Ishikawa (cell line): ENCODE measurements at regions not wholly inside any gene's neighbourhood (a gene's known extent, or its start where the extent isn't known, plus 50 kb on each side); places are given as distances from the start of the nearest gene placed in this dataset.
A peak's percentile ranks its signal among the peaks of the same experiment; 100 is the strongest.

Source experiments
- CEBPB ChIP-seq: IDR thresholded peaks from 2 replicates; pipeline ENCODE4 v1.6.1; 2012
- CREB1 ChIP-seq: IDR thresholded peaks from 2 replicates; pipeline ENCODE4 v1.6.1; 2012; ENCODE audit warnings: low read depth
- EGR1 ChIP-seq: IDR thresholded peaks from 2 replicates; pipeline ENCODE4 v1.6.1; 2012
- EP300 ChIP-seq: IDR thresholded peaks from 2 replicates; pipeline ENCODE4 v1.6.1; 2012; ENCODE audit warnings: borderline replicate concordance
- FOXM1 ChIP-seq: IDR thresholded peaks from 2 replicates; pipeline ENCODE4 v1.6.1; 2012; ENCODE audit warnings: low read depth, borderline replicate concordance
- NFIC ChIP-seq: IDR thresholded peaks from 2 replicates; pipeline ENCODE4 v1.6.1; 2012
- RAD21 ChIP-seq: IDR thresholded peaks from 2 replicates; pipeline ENCODE4 v1.6.1; 2012; ENCODE audit warnings: low read depth
- TAF1 ChIP-seq: IDR thresholded peaks from 2 replicates; pipeline ENCODE4 v1.6.1; 2012; ENCODE audit warnings: low read depth, mild to moderate bottlenecking
- TCF12 ChIP-seq: IDR thresholded peaks from 2 replicates; pipeline ENCODE4 v1.6.1; 2012; ENCODE audit warnings: low read depth
- TEAD4 ChIP-seq: IDR thresholded peaks from 2 replicates; pipeline ENCODE4 v1.6.1; 2012
- YY1 ChIP-seq: IDR thresholded peaks from 2 replicates; pipeline ENCODE4 v1.6.1; 2012; ENCODE audit warnings: low read depth
- ZBTB7A ChIP-seq: IDR thresholded peaks from 2 replicates; pipeline ENCODE4 v1.6.1; 2012; ENCODE audit warnings: low read depth
- TF ChIP-seq, protein P1 (sequence below): IDR thresholded peaks from 2 replicates; pipeline ENCODE4 v1.6.1; 2012
- TF ChIP-seq, protein P2 (sequence below): IDR thresholded peaks from 2 replicates; pipeline ENCODE4 v1.6.1; 2012
- TF ChIP-seq, protein P3 (sequence below): IDR thresholded peaks from 2 replicates; pipeline ENCODE4 v1.6.1; 2012; ENCODE audit warnings: low read depth, mild to moderate bottlenecking

DNA sequence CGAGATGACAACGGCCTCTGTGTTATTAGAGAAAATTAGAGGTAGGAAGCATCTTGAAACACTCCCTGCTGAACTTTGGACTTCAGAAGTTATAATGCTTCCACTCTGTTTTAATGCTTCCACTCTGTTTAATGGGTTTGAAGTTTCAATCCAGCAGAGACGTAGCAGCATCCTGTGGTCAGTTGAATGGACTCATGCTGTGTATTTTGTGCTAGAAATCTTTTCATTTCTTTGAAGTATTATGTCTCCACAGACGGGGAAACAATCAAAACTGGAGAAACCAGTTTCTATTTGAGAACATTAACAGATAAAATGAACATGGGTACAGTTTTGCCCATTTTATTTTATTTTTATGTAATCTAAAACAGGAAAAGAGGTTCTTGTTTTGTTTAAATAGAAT is 1736.2 kb downstream of the SLITRK5 start:
- TF ChIP-seq EP300 = 0 out of 2 replicates have a peak, but pooled peaks have one; percentile 51
- TF ChIP-seq, protein P1, sequence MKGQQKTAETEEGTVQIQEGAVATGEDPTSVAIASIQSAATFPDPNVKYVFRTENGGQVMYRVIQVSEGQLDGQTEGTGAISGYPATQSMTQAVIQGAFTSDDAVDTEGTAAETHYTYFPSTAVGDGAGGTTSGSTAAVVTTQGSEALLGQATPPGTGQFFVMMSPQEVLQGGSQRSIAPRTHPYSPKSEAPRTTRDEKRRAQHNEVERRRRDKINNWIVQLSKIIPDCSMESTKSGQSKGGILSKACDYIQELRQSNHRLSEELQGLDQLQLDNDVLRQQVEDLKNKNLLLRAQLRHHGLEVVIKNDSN = no peak
- TF ChIP-seq TEAD4 = 0 out of 2 replicates have a peak, but pooled peaks have one; percentile 23
- peak; percentile 17; the same call in 1 of the 2 replicates for TF ChIP-seq RAD21
- TF ChIP-seq, protein P2, sequence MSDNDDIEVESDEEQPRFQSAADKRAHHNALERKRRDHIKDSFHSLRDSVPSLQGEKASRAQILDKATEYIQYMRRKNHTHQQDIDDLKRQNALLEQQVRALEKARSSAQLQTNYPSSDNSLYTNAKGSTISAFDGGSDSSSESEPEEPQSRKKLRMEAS = no peak
- peak; percentile 49; the same call in 1 of the 2 replicates for TF ChIP-seq TCF12
- TF ChIP-seq FOXM1 = 0 out of 2 replicates have a peak, but pooled peaks have one; percentile 32

DNA sequence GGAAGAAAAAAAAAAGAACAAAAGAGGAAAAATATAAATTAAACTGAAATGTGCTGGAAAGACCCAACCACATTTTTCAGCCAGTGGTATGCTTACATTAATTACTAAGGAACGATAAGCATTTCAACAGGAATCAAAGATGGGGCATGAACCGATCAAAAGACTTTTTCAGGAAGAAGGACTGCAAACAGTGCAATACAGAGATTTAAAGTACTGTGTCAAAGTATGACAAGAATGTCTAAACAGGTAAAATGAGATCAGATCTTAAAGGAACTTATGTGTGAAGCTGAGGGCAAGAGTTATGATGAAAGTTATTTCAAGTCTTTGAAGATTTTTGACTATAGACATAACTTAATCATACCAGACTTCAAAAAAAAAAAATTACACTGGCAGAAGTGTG is 1761.8 kb downstream of the SLITRK5 start:
- TF ChIP-seq NFIC (no peak), YY1 (no peak), ZBTB7A (no peak), TAF1 (no peak), EGR1 (no peak), CREB1 (no peak), RAD21 (no peak), TEAD4 (no peak), EP300 (no peak), CEBPB (no peak), TCF12 (no peak), FOXM1 (no peak)
- TF ChIP-seq, protein P1 = no peak
- TF ChIP-seq, protein P2 = no peak
- TF ChIP-seq, protein P3, sequence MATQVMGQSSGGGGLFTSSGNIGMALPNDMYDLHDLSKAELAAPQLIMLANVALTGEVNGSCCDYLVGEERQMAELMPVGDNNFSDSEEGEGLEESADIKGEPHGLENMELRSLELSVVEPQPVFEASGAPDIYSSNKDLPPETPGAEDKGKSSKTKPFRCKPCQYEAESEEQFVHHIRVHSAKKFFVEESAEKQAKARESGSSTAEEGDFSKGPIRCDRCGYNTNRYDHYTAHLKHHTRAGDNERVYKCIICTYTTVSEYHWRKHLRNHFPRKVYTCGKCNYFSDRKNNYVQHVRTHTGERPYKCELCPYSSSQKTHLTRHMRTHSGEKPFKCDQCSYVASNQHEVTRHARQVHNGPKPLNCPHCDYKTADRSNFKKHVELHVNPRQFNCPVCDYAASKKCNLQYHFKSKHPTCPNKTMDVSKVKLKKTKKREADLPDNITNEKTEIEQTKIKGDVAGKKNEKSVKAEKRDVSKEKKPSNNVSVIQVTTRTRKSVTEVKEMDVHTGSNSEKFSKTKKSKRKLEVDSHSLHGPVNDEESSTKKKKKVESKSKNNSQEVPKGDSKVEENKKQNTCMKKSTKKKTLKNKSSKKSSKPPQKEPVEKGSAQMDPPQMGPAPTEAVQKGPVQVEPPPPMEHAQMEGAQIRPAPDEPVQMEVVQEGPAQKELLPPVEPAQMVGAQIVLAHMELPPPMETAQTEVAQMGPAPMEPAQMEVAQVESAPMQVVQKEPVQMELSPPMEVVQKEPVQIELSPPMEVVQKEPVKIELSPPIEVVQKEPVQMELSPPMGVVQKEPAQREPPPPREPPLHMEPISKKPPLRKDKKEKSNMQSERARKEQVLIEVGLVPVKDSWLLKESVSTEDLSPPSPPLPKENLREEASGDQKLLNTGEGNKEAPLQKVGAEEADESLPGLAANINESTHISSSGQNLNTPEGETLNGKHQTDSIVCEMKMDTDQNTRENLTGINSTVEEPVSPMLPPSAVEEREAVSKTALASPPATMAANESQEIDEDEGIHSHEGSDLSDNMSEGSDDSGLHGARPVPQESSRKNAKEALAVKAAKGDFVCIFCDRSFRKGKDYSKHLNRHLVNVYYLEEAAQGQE = no peak

DNA sequence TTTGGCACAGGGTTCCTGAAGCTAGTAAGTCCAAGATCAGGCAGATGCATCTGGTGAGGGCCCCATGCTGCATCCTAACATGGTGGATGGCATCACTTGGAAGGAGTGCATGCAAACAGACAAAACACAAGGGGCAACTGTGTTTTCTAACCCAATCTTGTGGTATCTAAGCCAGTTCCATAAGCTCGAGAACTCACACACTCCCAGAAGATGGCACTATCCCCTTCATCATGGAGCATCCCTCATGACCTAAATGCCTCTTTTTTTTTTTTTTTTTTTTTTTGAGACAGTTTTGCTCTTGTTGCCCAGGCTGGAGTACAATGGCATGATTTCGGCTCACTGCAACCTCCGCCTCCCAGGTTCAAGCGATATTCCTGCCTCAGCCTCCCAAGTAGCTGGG is 1763.5 kb downstream of the SLITRK5 start:
- 0 out of 2 replicates have a peak, but pooled peaks have one; percentile 11 for TF ChIP-seq RAD21

DNA sequence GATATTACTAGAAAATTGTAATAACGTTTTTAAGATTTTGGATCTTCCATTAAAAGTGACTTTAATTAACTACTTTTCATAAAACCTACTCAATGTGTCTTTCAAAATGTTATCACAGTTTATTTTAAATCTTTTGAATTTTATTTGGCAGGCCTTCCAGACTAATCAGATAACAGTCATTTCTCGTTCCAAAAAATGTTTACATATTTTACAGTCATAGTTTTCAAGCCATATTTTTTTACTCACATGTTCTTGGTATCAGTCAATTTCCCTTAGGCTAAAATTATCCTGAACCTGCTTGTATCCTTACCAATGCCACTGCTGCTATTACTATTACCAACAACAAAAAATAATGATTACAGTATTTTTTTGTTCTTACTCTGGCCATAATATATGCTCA is 1783.5 kb downstream of the SLITRK5 start:
- TF ChIP-seq, protein P2 = no peak
- TF ChIP-seq TAF1 (no peak), CREB1 (no peak), ZBTB7A (no peak), TEAD4 (no peak), RAD21 (no peak), YY1 (no peak), EP300 (no peak), NFIC (no peak), EGR1 (no peak), FOXM1 (no peak), CEBPB (no peak), TCF12 (no peak)
- TF ChIP-seq, protein P1 = no peak
- TF ChIP-seq, protein P3 = no peak

DNA sequence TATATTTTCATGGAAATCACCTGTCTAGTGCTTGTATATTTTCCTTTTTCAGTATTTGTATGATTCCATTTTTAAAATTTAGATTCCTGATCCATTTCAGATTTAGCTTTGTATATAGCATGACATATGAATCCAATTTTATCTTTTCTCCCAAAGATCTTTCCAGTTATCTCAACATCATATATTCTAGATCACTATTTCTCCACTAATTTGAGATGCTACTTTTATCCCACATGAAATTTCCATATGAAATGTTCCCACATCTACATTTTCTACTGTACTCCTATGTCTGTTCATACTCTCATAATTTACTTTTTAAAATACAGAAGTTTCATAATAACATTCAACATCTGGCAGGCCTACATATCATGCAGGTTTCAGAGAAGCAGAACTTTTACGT is 1784.1 kb downstream of the SLITRK5 start:
- TF ChIP-seq EP300 = no peak
- TF ChIP-seq, protein P3 = no peak
- TF ChIP-seq YY1 = no peak
- no peak for TF ChIP-seq TAF1
- TF ChIP-seq RAD21 = no peak
- TF ChIP-seq, protein P2 = no peak
